ENCODE measurements at regions not wholly inside any gene's neighbourhood (a gene's known extent, or its start where the extent isn't known, plus 50 kb on each side); places are given as distances from the start of the nearest gene placed in this dataset.

- H2AK5ac ChIP-seq (ENCODE audit: low read length): no peak overlapping the region
- no peak overlapping the region for H3K4me3 ChIP-seq (ENCODE audit: low read depth, low read length)
- H3K4me2 ChIP-seq (ENCODE audit: low read length): no peak overlapping the region
- H4K8ac ChIP-seq (ENCODE audit: low read depth, low read length): no peak overlapping the region
- H2BK12ac ChIP-seq (ENCODE audit: low read length): no peak overlapping the region
- no peak overlapping the region for H2AFZ ChIP-seq (ENCODE audit: insufficient read depth, low read length, poor library complexity)
- no peak overlapping the region for H2BK120ac ChIP-seq (ENCODE audit: insufficient read depth, low read length, poor library complexity)
- no peaks in the 10 kb centered on the region for H3K79me2 ChIP-seq (ENCODE audit: control insufficient read depth, insufficient read depth, low read length, poor library complexity)
- no CpG with 5 or more reads among the region's 18 CpGs for WGBS (ENCODE audit: extremely low coverage, insufficient coverage, insufficient read length)
- H3K27ac ChIP-seq (ENCODE audit: low read depth, low read length): no peak overlapping the region
- H3K18ac ChIP-seq (ENCODE audit: low read length): no peak overlapping the region
- no peak overlapping the region for H3K9ac ChIP-seq (ENCODE audit: low read length)
- DNase-seq: no peak
- no peak overlapping the region for H3K14ac ChIP-seq (ENCODE audit: low read length)
- H2BK5ac ChIP-seq (ENCODE audit: low read depth, low read length, poor library complexity): no peak overlapping the region
- no peaks in the 10 kb centered on the region for H3K79me1 ChIP-seq (ENCODE audit: low read length)
- no peaks in the 10 kb centered on the region for H3K36me3 ChIP-seq (ENCODE audit: control insufficient read depth in 1 of 2, insufficient read depth in 2 of 2, low read length in 2 of 2)
- peaks cover 2% of the 10 kb centered on the region for H3K9me3 ChIP-seq (ENCODE audit: insufficient read depth, low read depth, low read length)
- H4K91ac ChIP-seq (ENCODE audit: low read depth, low read length): no peak overlapping the region
- no peak overlapping the region for H3K23ac ChIP-seq (ENCODE audit: low read length)
- no peaks in the 10 kb centered on the region for H3K27me3 ChIP-seq (ENCODE audit: insufficient read depth, low read length)
- H3K4me1 ChIP-seq (ENCODE audit: control insufficient read depth in 1 of 2, insufficient read depth in 2 of 2, low read length in 2 of 2): no peaks in the 10 kb centered on the region
- no peak overlapping the region for H3K4ac ChIP-seq (ENCODE audit: low read depth, low read length)
- H4K12ac ChIP-seq (ENCODE audit: low read depth, low read length): no peak overlapping the region
These were observed 69.6 kb downstream of the PTGR3 start for GRCh38 chr18:75139226-75139911.

GRCh38 chr18:75137346-75137877 lies 71.5 kb downstream of the PTGR3 start:
- Histone ChIP-seq H3K36me3 (ENCODE audit: control insufficient read depth in 1 of 2, insufficient read depth in 2 of 2, low read length in 2 of 2) (no peaks in the 10 kb centered on the region), H4K12ac (ENCODE audit: low read depth, low read length) (no peak overlapping the region), H3K79me1 (ENCODE audit: low read length) (no peaks in the 10 kb centered on the region), H3K9ac (ENCODE audit: low read length) (no peak overlapping the region), H3K23ac (ENCODE audit: low read length) (no peak overlapping the region), H2AFZ (ENCODE audit: insufficient read depth, low read length, poor library complexity) (no peak overlapping the region), H3K4me1 (ENCODE audit: control insufficient read depth in 1 of 2, insufficient read depth in 2 of 2, low read length in 2 of 2) (no peaks in the 10 kb centered on the region), H3K27ac (ENCODE audit: low read depth, low read length) (no peak overlapping the region), H3K18ac (ENCODE audit: low read length) (no peak overlapping the region), H2AK5ac (ENCODE audit: low read length) (no peak overlapping the region), H2BK5ac (ENCODE audit: low read depth, low read length, poor library complexity) (no peak overlapping the region), H3K9me3 (ENCODE audit: insufficient read depth, low read depth, low read length) (no peaks in the 10 kb centered on the region), H3K14ac (ENCODE audit: low read length) (no peak overlapping the region), H3K4me3 (ENCODE audit: low read depth, low read length) (no peak overlapping the region), H3K79me2 (ENCODE audit: control insufficient read depth, insufficient read depth, low read length, poor library complexity) (no peaks in the 10 kb centered on the region), H3K27me3 (ENCODE audit: insufficient read depth, low read length) (no peaks in the 10 kb centered on the region), H2BK12ac (ENCODE audit: low read length) (no peak overlapping the region), H4K91ac (ENCODE audit: low read depth, low read length) (no peak overlapping the region), H2BK120ac (ENCODE audit: insufficient read depth, low read length, poor library complexity) (no peak overlapping the region), H3K4ac (ENCODE audit: low read depth, low read length) (no peak overlapping the region), H3K4me2 (ENCODE audit: low read length) (no peak overlapping the region), H4K8ac (ENCODE audit: low read depth, low read length) (no peak overlapping the region)
- DNase-seq: no peak
- no CpG with 5 or more reads among the region's 11 CpGs for WGBS (ENCODE audit: extremely low coverage, insufficient coverage, insufficient read length)

- Histone ChIP-seq H3K9me3 (ENCODE audit: insufficient read depth, low read depth, low read length) (no peaks in the 10 kb centered on the region), H3K4ac (ENCODE audit: low read depth, low read length) (no peak overlapping the region), H3K27ac (ENCODE audit: low read depth, low read length) (no peak overlapping the region), H2AK5ac (ENCODE audit: low read length) (no peak overlapping the region), H4K12ac (ENCODE audit: low read depth, low read length) (no peak overlapping the region), H3K4me2 (ENCODE audit: low read length) (no peak overlapping the region), H3K9ac (ENCODE audit: low read length) (no peak overlapping the region), H3K79me2 (ENCODE audit: control insufficient read depth, insufficient read depth, low read length, poor library complexity) (no peaks in the 10 kb centered on the region), H4K8ac (ENCODE audit: low read depth, low read length) (no peak overlapping the region), H3K27me3 (ENCODE audit: insufficient read depth, low read length) (no peaks in the 10 kb centered on the region), H3K79me1 (ENCODE audit: low read length) (no peaks in the 10 kb centered on the region), H3K23ac (ENCODE audit: low read length) (no peak overlapping the region), H2BK120ac (ENCODE audit: insufficient read depth, low read length, poor library complexity) (no peak overlapping the region), H2BK12ac (ENCODE audit: low read length) (no peak overlapping the region), H3K4me1 (ENCODE audit: control insufficient read depth in 1 of 2, insufficient read depth in 2 of 2, low read length in 2 of 2) (no peaks in the 10 kb centered on the region), H3K36me3 (ENCODE audit: control insufficient read depth in 1 of 2, insufficient read depth in 2 of 2, low read length in 2 of 2) (no peaks in the 10 kb centered on the region), H3K4me3 (ENCODE audit: low read depth, low read length) (no peak overlapping the region), H3K14ac (ENCODE audit: low read length) (no peak overlapping the region), H4K91ac (ENCODE audit: low read depth, low read length) (no peak overlapping the region), H3K18ac (ENCODE audit: low read length) (no peak overlapping the region), H2BK5ac (ENCODE audit: low read depth, low read length, poor library complexity) (no peak overlapping the region), H2AFZ (ENCODE audit: insufficient read depth, low read length, poor library complexity) (no peak overlapping the region)
- no CpG with 5 or more reads among the region's 14 CpGs for WGBS (ENCODE audit: extremely low coverage, insufficient coverage, insufficient read length)
- no peak for DNase-seq
These were observed 73.7 kb downstream of the PTGR3 start for GRCh38 chr18:75135158-75135725.

GRCh38 chr18:75134611-75134975 lies 74.3 kb downstream of the PTGR3 start:
- Histone ChIP-seq H3K4me1 (ENCODE audit: control insufficient read depth in 1 of 2, insufficient read depth in 2 of 2, low read length in 2 of 2) (no peaks in the 10 kb centered on the region), H3K18ac (ENCODE audit: low read length) (no peak overlapping the region), H4K8ac (ENCODE audit: low read depth, low read length) (no peak overlapping the region), H3K23ac (ENCODE audit: low read length) (no peak overlapping the region), H3K27ac (ENCODE audit: low read depth, low read length) (no peak overlapping the region), H3K79me1 (ENCODE audit: low read length) (no peaks in the 10 kb centered on the region), H2BK12ac (ENCODE audit: low read length) (no peak overlapping the region), H2AK5ac (ENCODE audit: low read length) (no peak overlapping the region), H3K27me3 (ENCODE audit: insufficient read depth, low read length) (no peaks in the 10 kb centered on the region), H3K79me2 (ENCODE audit: control insufficient read depth, insufficient read depth, low read length, poor library complexity) (no peaks in the 10 kb centered on the region), H4K91ac (ENCODE audit: low read depth, low read length) (no peak overlapping the region), H4K12ac (ENCODE audit: low read depth, low read length) (no peak overlapping the region), H2BK5ac (ENCODE audit: low read depth, low read length, poor library complexity) (no peak overlapping the region), H3K4me2 (ENCODE audit: low read length) (no peak overlapping the region), H3K4me3 (ENCODE audit: low read depth, low read length) (peak overlapping the region; percentile 10), H2BK120ac (ENCODE audit: insufficient read depth, low read length, poor library complexity) (no peak overlapping the region), H3K9me3 (ENCODE audit: insufficient read depth, low read depth, low read length) (peaks cover 3% of the 10 kb centered on the region), H3K36me3 (ENCODE audit: control insufficient read depth in 1 of 2, insufficient read depth in 2 of 2, low read length in 2 of 2) (no peaks in the 10 kb centered on the region), H2AFZ (ENCODE audit: insufficient read depth, low read length, poor library complexity) (no peak overlapping the region), H3K4ac (ENCODE audit: low read depth, low read length) (no peak overlapping the region), H3K9ac (ENCODE audit: low read length) (no peak overlapping the region), H3K14ac (ENCODE audit: low read length) (no peak overlapping the region)
- WGBS (ENCODE audit: extremely low coverage, insufficient coverage, insufficient read length): no CpG with 5 or more reads among the region's 11 CpGs
- no peak for DNase-seq

Data from trophoblast cell (in vitro differentiated cells and primary cell).